H9 (cell line): ENCODE measurements at regions not wholly inside any gene's neighbourhood (a gene's known extent, or its start where the extent isn't known, plus 50 kb on each side); places are given as distances from the start of the nearest gene placed in this dataset.

Source experiments
- DNase-seq: peaks from one replicate; pipeline ENCODE4 v3.0.0-alpha.2; 2017
- H2AFZ ChIP-seq: one replicate; pipeline ENCODE4 v1.6.1; 2013; ENCODE audit warnings: mild to moderate bottlenecking, low read length, control low read depth, moderate library complexity
- H2AK5ac ChIP-seq: 2 replicates; pipeline ENCODE4 v1.6.1; 2013; ENCODE audit warnings: low read length, control low read depth, mixed read lengths; ENCODE audit not compliant: insufficient read length
- H2BK120ac ChIP-seq: one replicate; pipeline ENCODE4 v1.6.1; 2013; ENCODE audit warnings: low read depth, mild to moderate bottlenecking, low read length, control low read depth, inconsistent platforms; ENCODE audit not compliant: poor library complexity, severe bottlenecking
- H2BK12ac ChIP-seq: 2 replicates; pipeline ENCODE4 v1.6.1; 2013; ENCODE audit warnings: low read length, control low read depth, mixed read lengths, low read depth; ENCODE audit not compliant: insufficient read length
- H2BK15ac ChIP-seq: 2 replicates; pipeline ENCODE4 v1.6.1; 2013; ENCODE audit warnings: low read depth, low read length, control low read depth
- H2BK20ac ChIP-seq: one replicate; pipeline ENCODE4 v1.6.1; 2013; ENCODE audit warnings: low read depth, mild to moderate bottlenecking, low read length, control low read depth, inconsistent platforms; ENCODE audit not compliant: poor library complexity, severe bottlenecking
- H2BK5ac ChIP-seq: 2 replicates; pipeline ENCODE4 v1.6.1; 2013; ENCODE audit warnings: low read length, control low read depth, mixed read lengths; ENCODE audit not compliant: insufficient read length
- H3K14ac ChIP-seq: 2 replicates; pipeline ENCODE4 v1.6.1; 2013; ENCODE audit warnings: low read length, control low read depth; ENCODE audit not compliant: insufficient read depth
- H3K18ac ChIP-seq: 2 replicates; pipeline ENCODE4 v1.6.1; 2013; ENCODE audit warnings: low read depth, mild to moderate bottlenecking, mixed read lengths, low read length, control low read depth; ENCODE audit not compliant: insufficient read length
- H3K23ac ChIP-seq: 2 replicates; pipeline ENCODE4 v1.6.1; 2013; ENCODE audit warnings: low read length, control low read depth, mixed read lengths, low read depth; ENCODE audit not compliant: insufficient read length
- H3K23me2 ChIP-seq: 2 replicates; pipeline ENCODE4 v1.6.1; 2013; ENCODE audit warnings: low read depth, mild to moderate bottlenecking, mixed read lengths, low read length, control low read depth; ENCODE audit not compliant: insufficient read length, poor library complexity, severe bottlenecking
- H3K27ac ChIP-seq: 2 replicates; pipeline ENCODE4 v1.5.1; 2013; ENCODE audit warnings: low read length, control low read depth, mixed read lengths, low read depth; ENCODE audit not compliant: insufficient read length
- H3K27me3 ChIP-seq: 2 replicates; pipeline ENCODE4 v1.6.1; 2013; ENCODE audit warnings: low read length, control low read depth, inconsistent platforms; ENCODE audit not compliant: insufficient read depth
- H3K4ac ChIP-seq: 2 replicates; pipeline ENCODE4 v1.6.1; 2013; ENCODE audit warnings: low read depth, mild to moderate bottlenecking, control low read depth, inconsistent platforms, low read length, moderate library complexity
- H3K4me1 ChIP-seq: 2 replicates; pipeline ENCODE4 v1.6.1; 2013; ENCODE audit warnings: low read length, control low read depth, inconsistent platforms; ENCODE audit not compliant: insufficient read depth
- H3K4me2 ChIP-seq: 2 replicates; pipeline ENCODE4 v1.6.1; 2013; ENCODE audit warnings: low read length, control low read depth, mixed read lengths; ENCODE audit not compliant: insufficient read length, insufficient read depth
- H3K56ac ChIP-seq: 2 replicates; pipeline ENCODE4 v1.6.1; 2013; ENCODE audit warnings: low read depth, mild to moderate bottlenecking, mixed read lengths, low read length, control low read depth; ENCODE audit not compliant: insufficient read length
- H3K79me1 ChIP-seq: 2 replicates; pipeline ENCODE4 v1.6.1; 2013; ENCODE audit warnings: low read depth, mild to moderate bottlenecking, moderate library complexity, low read length, control low read depth, inconsistent platforms; ENCODE audit not compliant: insufficient read depth, poor library complexity, severe bottlenecking
- H3K79me2 ChIP-seq: 2 replicates; pipeline ENCODE4 v1.6.1; 2013; ENCODE audit warnings: low read length, control low read depth, inconsistent platforms; ENCODE audit not compliant: insufficient read depth
- H3K9ac ChIP-seq: 2 replicates; pipeline ENCODE4 v1.6.1; 2013; ENCODE audit warnings: low read length, control low read depth, mixed read lengths; ENCODE audit not compliant: insufficient read length; ENCODE audit errors: extremely low read depth
- H3K9me3 ChIP-seq: one replicate; pipeline ENCODE4 v1.6.1; 2013; ENCODE audit warnings: low read depth, low read length, inconsistent platforms; ENCODE audit not compliant: control insufficient read depth
- H3T11ph ChIP-seq: one replicate; pipeline ENCODE4 v1.6.1; 2013; ENCODE audit warnings: mild to moderate bottlenecking, low read length, control low read depth, inconsistent platforms
- H4K20me1 ChIP-seq: one replicate; pipeline ENCODE4 v1.6.1; 2013; ENCODE audit not compliant: control insufficient read depth, insufficient read length, insufficient read depth
- H4K5ac ChIP-seq: 2 replicates; pipeline ENCODE4 v1.6.1; 2013; ENCODE audit warnings: low read depth, mild to moderate bottlenecking, mixed read lengths, low read length, control low read depth; ENCODE audit not compliant: insufficient read length
- H4K8ac ChIP-seq: replicated peaks from 2 replicates; pipeline ENCODE4 v1.6.1; 2013; ENCODE audit warnings: low read length, control low read depth, mixed read lengths, low read depth; ENCODE audit not compliant: insufficient read length
- H4K91ac ChIP-seq: 2 replicates; pipeline ENCODE4 v1.6.1; 2013; ENCODE audit warnings: low read depth, mild to moderate bottlenecking, moderate library complexity, mixed read lengths, low read length, control low read depth; ENCODE audit not compliant: insufficient read length
- H3K27ac Mint-ChIP-seq, 3 experiments: 2 replicates in 2 of 3; 3 replicates in 1 of 3; pipeline ENCODE4 v1.8.0; 2020 to 2021; ENCODE audit warnings: mixed read lengths in 3 of 3, mild to moderate bottlenecking in 1 of 3, moderate library complexity in 1 of 3
- H3K27me3 Mint-ChIP-seq: 2 replicates; pipeline ENCODE4 v1.8.0; 2021; ENCODE audit warnings: low read depth, mild to moderate bottlenecking, moderate library complexity, mixed read lengths
- H3K36me3 Mint-ChIP-seq, 3 experiments: 2 replicates in 2 of 3; 3 replicates in 1 of 3; pipeline ENCODE4 v1.8.0; 2020 to 2021; ENCODE audit warnings: low read depth in 3 of 3, mixed read lengths in 3 of 3; ENCODE audit not compliant: insufficient read depth in 1 of 3
- H3K4me1 Mint-ChIP-seq, 2 experiments: 2 replicates each; pipeline ENCODE4 v1.8.0; 2020; ENCODE audit warnings: mixed read lengths in 2 of 2
- H3K4me3 Mint-ChIP-seq, 2 experiments: 2 replicates in 1 of 2; 3 replicates in 1 of 2; pipeline ENCODE4 v1.8.0; 2020 to 2021; ENCODE audit warnings: mild to moderate bottlenecking in 2 of 2, mixed read lengths in 2 of 2, moderate library complexity in 1 of 2
- H3K9me3 Mint-ChIP-seq, 2 experiments: 2 replicates in 1 of 2; 3 replicates in 1 of 2; pipeline ENCODE4 v1.8.0; 2020; ENCODE audit warnings: mild to moderate bottlenecking in 2 of 2, mixed read lengths in 2 of 2, moderate library complexity in 1 of 2
- WGBS: extraction: QIAGEN DNeasy Blood & Tissue Kit; methylation state at CpG from one replicate; pipeline ENCODE4 v1.1.7; 2013; ENCODE audit warnings: missing lambda C conversion rate, low lambda C conversion rate, mixed read lengths; ENCODE audit not compliant: insufficient read length; ENCODE audit errors: extremely low coverage; 5-methylcytosine and 5-hydroxymethylcytosine counted together
- TF ChIP-seq, protein P1 (sequence below): fragments of 200-600 bp; sonication (generic); conservative IDR thresholded peaks from 3 replicates; pipeline ENCODE4 v1.8.0; 2021; ENCODE audit warnings: antibody characterized with exemption, mild to moderate bottlenecking

DNA sequence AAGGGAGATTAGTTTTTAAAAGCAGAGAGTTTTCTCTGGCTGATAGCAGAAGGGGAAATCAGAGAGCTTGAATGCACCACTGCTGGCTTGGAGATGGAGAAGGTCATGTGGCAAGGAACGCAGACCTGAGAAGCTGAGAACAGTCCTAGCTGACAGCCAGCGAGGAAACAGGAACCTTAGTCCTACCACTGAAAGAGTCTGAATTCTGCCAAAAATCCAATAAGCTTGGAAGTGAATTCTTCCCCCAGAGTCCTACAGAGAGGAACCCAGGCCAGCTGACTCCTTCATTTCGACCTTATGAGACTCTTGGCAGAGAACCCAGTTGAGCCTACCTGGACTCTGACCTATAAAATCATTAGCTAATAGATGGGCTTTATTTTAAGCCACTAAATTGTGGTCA, 371.9 kb upstream of the TNP1 start:
- Histone ChIP-seq H2BK20ac (no peak overlapping the region), H3K14ac (no peak overlapping the region), H2BK12ac (no peak overlapping the region), H3K4ac (no peak overlapping the region), H2BK120ac (no peak overlapping the region), H3K27ac (no peak overlapping the region), H2BK5ac (no peak overlapping the region), H4K20me1 (no peaks in the 10 kb centered on the region), H3K18ac (no peak overlapping the region), H4K8ac (no peak overlapping the region), H3K9ac (no peak overlapping the region), H4K91ac (no peak overlapping the region), H3K23me2 (no peaks in the 10 kb centered on the region), H3T11ph (no peak overlapping the region), H3K79me2 (no peaks in the 10 kb centered on the region), H4K5ac (no peak overlapping the region), H3K79me1 (no peaks in the 10 kb centered on the region), H2BK15ac (no peak overlapping the region), H2AK5ac (no peak overlapping the region), H3K4me2 (no peak overlapping the region), H2AFZ (no peak overlapping the region), H3K27me3 (no peaks in the 10 kb centered on the region), H3K4me1 (no peaks in the 10 kb centered on the region), H3K9me3 (no peaks in the 10 kb centered on the region), H3K23ac (no peak overlapping the region), H3K56ac (no peak overlapping the region)
- TF ChIP-seq, protein P1, sequence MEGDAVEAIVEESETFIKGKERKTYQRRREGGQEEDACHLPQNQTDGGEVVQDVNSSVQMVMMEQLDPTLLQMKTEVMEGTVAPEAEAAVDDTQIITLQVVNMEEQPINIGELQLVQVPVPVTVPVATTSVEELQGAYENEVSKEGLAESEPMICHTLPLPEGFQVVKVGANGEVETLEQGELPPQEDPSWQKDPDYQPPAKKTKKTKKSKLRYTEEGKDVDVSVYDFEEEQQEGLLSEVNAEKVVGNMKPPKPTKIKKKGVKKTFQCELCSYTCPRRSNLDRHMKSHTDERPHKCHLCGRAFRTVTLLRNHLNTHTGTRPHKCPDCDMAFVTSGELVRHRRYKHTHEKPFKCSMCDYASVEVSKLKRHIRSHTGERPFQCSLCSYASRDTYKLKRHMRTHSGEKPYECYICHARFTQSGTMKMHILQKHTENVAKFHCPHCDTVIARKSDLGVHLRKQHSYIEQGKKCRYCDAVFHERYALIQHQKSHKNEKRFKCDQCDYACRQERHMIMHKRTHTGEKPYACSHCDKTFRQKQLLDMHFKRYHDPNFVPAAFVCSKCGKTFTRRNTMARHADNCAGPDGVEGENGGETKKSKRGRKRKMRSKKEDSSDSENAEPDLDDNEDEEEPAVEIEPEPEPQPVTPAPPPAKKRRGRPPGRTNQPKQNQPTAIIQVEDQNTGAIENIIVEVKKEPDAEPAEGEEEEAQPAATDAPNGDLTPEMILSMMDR = no peak
- WGBS = no CpG with 5 or more reads among the region's 3 CpGs
- Mint-ChIP-seq H3K4me1 (no peaks in the 10 kb centered on the region), H3K9me3 (peaks cover 1 to 6% of the 10 kb centered on the region in 2 experiments; a peak in 3 of 5 replicates), H3K36me3 (no peaks in the 10 kb centered on the region; a peak in 2 of 7 replicates), H3K27ac (no peak overlapping the region), H3K4me3 (no peak overlapping the region), H3K27me3 (peaks cover 29% of the 10 kb centered on the region)
- DNase-seq = no peak
